GM18858 (cell line): ENCODE measurements at regions not wholly inside any gene's neighbourhood (a gene's known extent, or its start where the extent isn't known, plus 50 kb on each side); places are given as distances from the start of the nearest gene placed in this dataset.

Experiments
- ATAC-seq: cut with Tn5 transposase; IDR thresholded peaks from one replicate; pipeline ENCODE4 v1.9.1; 2021; ENCODE audit not compliant: unreplicated experiment

DNA sequence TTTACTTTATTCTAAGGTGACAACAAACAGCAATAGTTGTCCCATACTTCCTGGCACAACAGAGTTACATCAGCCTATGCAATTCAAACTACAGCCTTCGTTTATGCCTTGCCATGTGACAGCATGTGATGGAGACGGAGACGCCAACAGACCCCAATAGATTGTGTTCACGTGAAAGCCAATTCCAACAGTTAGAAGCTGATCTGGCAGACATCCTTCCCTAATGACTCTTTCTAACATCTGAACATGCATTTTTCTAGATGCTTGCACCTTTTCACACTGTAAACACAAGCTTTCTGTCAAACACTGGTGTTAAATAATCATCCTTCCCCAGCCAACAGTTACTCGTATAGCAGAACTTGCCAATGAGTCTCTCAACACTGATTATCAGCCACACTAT is 694.4 kb upstream of the ALCAM start:
- ATAC-seq = no peak

DNA sequence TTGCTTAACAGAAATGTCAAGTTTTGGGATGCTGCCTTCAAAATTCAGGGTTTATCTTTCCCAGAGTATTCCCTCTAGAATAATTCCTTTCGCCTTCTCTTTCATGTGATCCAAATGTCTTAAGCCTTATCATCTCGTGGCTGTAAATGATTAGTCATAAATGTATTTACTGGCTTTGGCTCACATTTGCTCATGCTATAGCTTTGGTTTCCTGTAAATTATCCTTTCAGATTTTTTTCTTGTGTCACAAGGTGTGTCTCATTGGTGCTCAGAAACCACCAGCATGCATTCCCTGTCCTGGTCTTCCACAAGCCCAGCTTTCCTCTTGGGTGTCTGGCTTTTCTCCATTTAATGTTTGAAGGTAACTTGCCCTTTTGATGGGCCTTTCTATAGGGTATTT is 692.7 kb upstream of the ALCAM start:
- no peak for ATAC-seq

DNA sequence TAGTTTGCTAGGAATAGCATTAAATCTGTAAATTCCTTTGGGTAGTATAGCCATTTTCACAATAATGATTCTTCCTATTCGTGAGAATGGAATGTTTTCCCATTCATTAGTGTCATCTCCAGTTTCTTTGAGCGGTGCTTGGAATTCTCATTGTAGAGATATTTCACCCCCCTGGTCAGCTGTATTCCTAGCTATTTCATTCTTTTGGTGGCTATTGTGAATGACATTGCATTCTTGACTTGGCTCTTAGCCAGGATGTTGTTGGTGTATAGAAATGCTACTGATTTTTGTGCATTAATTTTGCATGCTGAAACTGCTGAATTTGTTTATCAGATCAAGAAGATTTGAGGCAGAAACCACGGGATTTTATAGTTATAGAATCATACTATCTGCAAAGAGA is 690.5 kb upstream of the ALCAM start:
- no peak for ATAC-seq

DNA sequence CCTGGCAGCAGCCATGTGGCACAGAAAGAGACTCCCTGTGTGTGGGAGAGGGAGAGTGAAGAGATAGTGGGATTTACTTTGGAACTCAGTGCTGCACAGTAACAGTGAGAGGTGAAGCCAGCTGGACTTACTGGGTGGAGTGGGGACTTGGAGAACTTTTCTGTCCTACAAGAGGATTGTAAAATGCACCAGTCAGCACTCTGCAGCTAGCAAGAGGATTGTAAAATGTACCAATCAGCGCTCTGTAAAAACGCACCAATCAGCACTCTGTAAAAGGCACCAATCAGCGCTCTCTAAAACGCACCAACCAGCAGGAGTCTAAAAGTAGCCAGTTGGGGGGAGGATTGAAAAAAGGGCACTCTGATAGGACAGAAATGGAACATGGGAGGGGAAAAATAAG is 688.8 kb upstream of the ALCAM start:
- ATAC-seq = no peak

DNA sequence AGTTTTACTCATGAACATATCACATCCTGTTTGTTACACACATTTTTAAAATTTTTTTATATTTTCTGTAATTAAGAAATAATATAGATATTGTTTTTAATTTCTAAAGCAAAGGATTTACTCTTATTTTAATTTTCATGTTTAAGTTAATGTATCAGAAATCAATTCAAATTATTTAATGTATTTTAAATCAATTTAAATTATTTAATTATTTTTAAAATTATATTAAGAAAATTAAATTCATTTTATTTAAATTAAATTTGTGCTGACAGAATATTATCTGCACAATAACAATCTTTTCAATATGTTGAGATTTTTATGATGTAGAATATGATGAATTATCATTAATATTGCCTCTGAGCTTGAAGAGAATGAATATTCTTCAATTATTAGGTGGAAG is 681.2 kb upstream of the ALCAM start:
- no peak for ATAC-seq

DNA sequence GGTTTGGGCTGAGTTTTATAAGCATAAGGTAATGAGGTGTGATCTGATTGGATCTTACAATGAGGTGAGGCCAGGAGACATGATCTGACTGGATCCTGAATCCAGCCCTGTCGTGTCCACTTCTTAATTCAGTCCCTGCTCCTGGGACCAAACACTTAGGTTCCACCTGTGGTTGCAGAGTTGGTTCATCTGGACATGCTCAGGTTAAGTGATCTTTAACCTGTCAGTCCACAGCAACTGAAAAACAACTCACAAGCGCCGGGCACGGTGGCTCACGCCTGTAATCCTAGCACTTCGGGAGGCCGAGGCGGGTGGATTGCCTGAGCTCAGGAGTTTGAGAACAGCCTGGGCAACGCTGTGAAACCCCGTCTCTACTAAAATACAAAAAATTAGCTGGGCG is 679.3 kb upstream of the ALCAM start:
- no peak for ATAC-seq

DNA sequence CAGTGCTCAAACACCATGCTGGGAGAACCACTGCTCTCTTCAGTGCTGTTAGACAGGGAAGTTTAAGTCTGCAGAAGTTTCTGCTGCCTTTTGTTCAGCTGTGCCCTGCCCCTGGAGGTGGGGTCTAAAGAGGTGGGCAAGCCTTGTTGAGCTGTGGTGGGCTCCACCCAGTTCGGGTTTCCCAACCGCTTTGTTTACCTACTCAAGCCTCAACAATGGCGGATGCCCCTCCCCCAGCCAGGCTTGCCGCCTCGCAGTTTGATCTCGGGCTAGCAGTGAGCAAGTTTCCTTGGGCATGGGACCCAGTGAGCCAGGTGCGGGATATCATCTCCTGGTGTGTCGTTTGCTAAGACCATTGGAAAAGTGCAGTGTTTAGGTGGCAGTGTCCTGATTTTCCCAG is 670.2 kb upstream of the ALCAM start:
- no peak for ATAC-seq

DNA sequence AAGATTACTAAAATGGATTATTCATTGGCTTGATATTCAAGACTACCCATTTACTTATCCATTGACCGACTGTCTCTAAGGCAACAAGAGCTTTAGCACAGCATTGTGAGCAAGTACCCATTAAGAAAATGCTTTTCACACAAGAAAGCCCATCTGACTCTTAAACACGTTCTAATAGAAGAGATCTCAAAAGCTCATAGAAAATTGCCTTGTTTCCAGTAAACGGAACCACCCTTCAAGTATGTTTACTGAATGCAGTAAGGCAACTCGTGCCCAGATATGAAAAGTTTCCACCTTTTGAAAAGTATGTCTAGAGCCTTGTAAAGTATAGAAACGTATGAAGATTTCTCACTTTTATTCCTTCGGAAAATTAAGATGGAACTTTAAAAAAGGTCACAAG is 655.3 kb upstream of the ALCAM start:
- no peak for ATAC-seq

DNA sequence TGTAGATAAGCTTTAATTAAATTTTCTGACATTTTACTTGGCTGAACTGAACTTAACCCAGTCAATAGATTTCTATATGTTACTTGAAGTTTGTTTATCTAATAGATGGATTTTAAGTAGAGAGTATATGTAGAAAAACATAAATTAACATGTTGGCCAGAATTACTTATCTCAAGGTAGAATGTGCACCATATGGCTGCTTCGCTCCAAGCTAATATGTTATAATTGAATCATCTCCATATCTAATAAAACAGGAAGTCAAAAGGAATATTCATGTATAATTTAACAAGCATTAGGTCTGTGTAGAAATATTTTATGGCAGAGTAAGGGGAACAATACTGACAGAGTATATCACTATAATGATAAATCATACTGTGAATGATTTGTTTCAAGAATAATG is 650.7 kb upstream of the ALCAM start:
- ATAC-seq = no peak

DNA sequence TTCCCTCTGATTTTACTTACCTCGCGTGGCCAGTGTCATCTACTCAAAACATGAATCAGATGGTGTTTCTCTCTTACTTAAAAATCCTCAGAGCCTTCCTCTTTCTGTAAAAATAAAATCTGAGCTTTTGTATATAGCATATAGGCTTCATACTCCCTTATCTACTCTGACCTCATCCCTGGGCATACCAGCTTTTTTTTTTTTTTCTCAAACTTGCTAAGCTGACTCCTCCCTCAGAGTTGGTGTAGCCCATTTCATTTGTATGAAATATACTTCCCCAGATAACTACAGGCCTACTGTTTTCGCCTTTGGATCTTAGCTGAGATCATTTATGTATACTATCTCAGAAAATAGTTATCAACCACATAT is 648.9 kb upstream of the ALCAM start:
- ATAC-seq = no peak

DNA sequence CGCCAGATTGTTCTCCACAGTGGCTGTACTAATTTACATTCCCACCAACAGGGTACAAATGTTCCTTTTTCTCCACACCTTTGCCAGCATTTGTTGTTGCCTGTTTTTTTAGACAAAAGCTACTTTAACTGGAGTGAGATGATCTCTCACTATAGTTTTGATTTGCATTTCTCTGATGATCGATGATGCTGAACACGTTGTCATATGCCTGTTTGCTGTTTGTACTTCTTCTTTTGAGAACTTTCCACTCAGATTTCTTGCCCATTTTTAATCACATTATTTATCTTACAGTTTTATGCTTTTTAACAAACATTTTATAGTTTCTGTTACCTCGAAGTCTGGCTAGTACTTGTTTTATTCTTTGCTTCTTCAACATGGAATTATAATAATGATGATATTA is 643.7 kb upstream of the ALCAM start:
- ATAC-seq = no peak

DNA sequence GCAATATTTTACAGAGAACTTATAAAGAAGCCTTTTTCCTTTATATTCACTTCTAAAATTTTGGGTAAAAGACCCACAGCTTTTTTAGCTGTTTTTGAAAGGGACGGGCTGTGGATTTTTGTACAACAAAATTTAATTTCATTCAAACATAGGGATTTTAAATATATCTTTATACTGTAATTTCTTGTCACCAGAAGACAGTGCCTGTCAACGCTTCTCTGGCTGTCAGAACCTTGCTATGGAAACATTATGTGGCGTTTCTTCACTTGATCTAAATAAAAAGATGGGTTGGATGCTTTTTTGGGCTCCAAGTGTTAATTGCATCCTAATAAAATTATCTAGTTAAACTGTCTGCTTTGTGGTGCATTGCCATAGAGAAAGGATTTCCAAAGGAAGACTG is 635.6 kb upstream of the ALCAM start:
- ATAC-seq = no peak

DNA sequence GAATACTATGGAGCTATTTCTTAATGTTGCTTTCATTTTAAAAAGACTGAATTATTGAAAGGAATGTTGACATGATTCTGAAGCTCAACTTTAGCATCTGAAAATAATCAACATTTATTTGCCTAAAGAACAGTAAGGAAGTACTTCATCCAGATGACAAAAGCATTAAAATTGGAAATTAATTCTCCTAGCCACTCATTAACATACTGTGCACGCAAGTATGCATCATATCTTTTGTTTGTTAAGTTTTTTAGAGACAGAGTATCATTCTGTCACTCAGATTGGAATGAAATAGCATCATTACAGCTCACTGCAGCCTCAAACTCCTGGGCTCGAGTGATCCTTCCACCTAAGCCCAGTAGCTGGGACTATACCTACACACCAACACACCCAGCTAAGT is 632.1 kb upstream of the ALCAM start:
- no peak for ATAC-seq

DNA sequence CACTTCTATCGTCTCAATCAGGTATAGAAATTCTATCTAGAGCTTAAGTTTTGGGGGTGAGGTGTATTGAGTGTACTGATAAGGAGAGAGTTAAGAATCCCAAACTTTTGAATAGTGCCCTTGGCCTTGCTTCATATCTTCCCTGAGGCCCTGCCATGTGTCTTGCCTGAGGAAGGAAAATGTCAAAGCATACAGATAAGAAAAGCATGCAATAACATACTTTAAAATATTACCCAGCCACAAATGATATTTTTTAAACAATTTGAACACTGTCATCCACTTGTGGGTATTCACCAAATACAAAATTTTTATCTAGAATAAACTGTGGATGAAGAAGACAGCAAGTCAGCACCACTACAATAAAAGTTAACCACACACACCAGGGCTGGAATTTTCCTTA is 631.0 kb upstream of the ALCAM start:
- no peak for ATAC-seq

DNA sequence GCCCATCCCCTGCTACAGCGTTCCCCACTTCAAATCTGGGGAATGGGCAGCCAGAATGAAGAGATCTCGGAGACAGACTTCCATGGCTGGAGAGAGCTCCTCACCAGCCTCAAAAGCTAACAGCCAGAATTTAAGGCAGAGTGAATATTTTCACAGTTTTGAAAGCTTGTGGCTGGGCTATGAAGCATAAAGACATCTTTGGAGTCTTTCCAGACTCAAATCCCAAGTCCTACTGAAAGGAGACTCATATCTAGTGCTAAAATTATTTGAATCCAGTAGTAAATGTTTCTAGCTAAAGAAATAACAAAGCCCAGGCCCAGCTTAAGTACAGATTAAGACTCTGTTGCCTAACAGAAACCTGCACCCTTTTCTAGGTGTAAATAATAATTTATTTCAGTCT is 628.4 kb upstream of the ALCAM start:
- ATAC-seq = no peak

DNA sequence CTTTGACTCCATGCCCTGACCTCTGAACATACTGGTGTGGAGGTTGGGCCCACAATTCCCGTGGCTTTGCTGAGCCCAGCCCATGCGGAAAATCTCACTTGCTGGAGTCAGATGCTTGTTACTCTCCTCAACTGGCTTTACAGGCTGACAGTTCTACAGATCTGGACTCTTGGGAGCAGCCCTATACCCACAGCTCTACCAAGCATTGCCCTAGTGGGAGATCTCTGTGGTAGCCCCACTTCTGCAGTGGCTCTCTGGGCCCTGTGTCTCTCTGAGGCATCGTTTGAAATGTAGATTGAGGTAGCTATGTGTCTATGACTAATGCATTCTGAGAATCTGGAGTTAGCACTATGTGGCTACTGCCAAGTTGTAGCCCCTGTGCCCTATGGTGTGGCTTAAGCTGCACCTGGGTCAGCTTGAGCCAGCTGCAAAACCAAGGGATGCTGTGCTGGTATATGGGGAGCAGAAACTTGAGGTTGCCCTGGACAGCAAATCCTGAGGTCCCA is 625.8 kb upstream of the ALCAM start:
- no peak for ATAC-seq

DNA sequence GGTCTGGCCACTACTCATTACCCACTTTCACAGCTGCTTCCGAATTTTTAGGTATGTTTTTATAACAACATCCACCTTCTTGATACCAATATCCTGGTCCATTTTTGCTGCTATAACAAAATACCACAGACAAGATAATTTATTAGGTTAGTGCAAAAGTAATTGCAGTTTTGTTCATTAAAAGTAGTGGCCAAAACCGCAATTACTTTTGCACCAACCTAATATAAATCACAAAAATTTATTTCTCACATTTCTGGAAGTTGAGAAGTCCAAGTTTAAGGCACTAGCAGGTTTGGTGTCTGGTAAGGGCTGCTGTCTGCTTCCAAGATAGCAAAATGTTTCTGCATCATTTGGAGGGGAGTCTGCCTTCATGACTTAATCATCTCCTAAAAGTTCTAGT is 624.7 kb upstream of the ALCAM start:
- no peak for ATAC-seq

DNA sequence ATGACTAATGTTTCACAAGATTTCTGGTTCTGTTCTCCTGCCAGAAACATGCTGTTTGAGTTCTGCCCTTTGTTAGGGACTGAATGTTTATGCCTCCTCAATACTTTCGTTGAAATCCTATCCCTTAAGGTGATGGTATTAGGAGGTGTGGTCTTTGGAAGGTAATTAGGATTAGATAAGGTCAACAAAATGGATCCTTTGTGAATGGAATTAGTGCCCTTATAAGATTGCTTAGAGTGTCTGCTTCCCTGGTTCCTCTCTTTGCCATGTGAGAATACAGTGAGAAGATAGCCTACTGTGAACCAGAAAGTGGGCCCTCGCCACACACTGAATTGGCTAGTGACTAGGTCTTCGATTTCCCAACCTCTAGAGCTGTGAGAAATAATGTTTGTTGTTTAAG is 621.4 kb upstream of the ALCAM start:
- no peak for ATAC-seq

DNA sequence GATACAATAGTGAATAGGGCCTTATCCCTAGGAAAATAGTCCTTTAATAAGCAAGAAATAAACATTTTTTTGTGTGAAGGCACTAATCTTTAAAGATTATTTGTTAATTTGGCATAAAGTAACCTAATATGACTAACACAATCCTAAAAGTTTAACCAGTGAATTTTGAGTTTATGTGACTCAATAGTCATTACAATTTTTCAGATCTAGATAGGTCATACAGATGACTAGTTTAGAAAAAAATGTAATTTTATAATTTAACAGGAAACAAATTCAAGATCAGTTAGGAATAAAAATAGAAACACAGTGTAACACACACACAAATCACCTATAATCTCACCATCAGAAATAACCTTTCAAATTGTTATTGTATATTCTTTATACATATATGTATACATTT is 620.7 kb upstream of the ALCAM start:
- ATAC-seq = no peak

DNA sequence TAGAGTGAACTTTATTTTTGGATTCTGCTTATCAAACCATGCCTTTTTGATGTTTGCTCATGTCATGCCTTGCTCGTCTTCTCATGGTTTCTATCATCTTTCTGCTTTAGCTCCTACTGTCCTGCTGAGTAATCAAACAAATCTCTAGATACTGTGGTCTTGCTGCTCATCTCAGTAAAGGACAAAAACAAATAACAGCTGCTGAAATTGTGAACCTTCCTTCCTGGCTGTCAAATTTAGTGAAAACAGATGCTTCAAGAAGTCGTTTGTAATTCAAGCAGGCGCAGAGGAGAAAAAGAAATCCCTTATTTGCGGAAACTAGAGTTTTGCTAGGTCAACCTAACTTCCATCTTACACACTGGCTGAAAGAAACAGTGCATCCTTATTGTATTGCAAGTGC is 616.1 kb upstream of the ALCAM start:
- no peak for ATAC-seq

DNA sequence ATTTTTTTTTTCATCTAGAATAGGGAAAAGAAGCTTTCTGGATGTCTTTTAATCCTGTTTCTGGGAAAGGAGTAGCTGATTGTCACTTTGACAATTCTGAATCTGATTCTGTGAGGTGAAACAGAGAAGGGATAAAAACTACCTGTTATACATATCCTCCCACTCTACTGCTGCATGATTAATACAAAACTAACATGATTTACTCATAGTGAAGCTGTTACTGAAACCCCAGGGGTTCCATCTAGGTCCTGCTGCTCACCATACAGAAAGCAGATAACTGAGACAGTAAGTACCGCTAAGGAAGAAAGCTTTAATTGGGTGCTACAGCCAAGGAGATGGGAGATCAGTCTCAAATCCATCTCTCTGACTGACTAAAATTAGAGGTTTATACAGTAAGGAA is 610.9 kb upstream of the ALCAM start:
- ATAC-seq = peak; percentile 74

DNA sequence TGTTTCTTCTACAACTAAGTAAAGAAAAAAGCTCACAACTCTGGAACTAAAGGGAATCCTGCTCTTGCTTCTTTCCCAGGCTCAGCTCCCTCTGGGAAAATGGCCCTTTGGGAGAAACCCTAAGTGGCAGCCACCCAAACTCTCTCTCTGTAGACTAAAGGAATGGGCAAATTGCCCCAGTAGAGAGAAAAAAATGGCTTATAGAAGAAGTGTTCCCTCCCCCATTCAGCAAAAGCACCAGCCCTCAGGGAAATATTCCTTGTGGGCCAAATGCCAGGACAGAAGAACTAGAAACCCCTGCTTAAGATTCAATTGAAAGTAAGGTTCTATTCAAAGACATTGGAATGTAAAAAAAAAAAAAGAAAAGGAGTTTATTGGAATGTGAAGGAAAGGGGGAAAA is 603.7 kb upstream of the ALCAM start:
- ATAC-seq = no peak

DNA sequence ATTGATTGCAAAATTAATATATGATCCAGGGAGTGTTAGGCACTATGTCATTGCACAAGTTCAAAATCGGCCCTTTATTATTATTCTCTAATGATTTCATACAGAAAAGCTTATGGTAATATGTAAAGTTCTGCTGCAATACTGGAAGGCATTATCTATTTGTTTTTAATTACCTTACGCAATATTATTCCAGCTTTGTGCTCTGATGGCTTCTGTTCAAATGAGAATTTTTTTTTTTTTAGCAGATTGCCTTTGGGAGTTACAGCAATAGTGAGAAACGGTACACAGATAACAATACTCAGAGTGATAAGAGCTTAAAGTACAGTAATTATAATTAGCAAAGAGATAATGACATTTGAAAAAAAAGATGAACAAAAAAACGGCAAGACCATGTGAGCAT is 602.2 kb upstream of the ALCAM start:
- ATAC-seq = no peak

DNA sequence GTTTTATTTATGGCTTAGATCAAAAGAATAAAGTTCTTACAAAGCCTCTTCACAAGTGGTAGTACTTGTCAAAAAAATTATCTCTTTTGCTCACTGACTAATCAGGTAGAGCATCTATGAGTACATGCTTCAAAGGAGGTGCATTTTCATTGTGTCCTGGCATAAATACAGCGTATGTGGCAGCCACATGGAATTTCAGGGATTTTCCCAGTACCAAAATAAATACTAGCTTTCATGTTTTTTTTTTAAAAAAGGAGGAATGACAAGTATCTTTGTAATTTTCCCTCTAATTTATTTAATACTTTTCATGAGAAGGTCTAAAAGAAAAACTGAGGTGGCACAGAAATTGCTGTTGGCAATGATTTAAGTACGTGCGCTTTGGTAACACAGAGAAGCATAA is 597.8 kb upstream of the ALCAM start:
- ATAC-seq = no peak
